ACHN (cell line): ENCODE measurements at regions not wholly inside any gene's neighbourhood (a gene's known extent, or its start where the extent isn't known, plus 50 kb on each side); places are given as distances from the start of the nearest gene placed in this dataset.
"Not testable (repeated sequence)": the region's sequence is repeated elsewhere in the genome, so short reads cannot be mapped to it uniquely, and the experiment has no call there.

ENCODE experiments used
- DNase-seq: peaks from one replicate; pipeline ENCODE4 v3.0.0-alpha.2; 2015
- in situ Hi-C: cut with HindIII; loops from 2 replicates; pipeline ENCODE4 v1.10.0; 2017; ENCODE audit warnings: low sequenced_read_pairs, low pct_ligation_motif_present, low pct_unique_long_range_greater_than_20kb

DNA sequence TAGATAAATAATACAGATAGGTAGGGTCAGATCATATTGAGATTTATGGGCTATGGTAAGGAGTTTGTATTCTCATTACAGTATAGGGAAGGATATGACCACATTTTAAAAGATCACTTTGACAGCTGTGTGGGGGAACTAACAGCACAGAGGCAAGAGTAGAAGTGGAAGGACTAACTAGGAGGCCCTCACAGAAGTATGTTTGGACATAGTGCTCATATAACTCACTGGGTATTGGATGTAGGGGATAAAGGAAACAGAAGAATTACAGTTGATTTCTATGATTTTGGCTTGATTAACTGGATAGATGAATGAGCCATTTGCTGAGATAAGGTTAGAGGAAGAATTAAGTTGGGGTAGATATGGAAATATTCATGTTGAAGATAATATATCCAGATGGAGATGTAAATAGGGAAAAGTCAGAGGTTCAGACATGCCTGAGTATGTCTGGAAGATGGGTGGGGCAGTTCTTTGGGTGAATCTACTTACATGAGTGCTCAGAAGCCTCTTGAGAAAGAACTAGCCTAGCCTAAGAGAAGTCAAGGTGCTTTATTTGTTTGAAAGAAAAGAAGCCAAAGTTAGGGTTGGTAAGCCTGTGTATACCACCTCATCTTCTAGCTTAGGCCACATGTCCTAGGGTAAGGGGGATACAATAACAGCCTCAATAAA lies 133.4 kb downstream of the NDFIP2 start:
- no peak for DNase-seq
- in situ Hi-C loops, result no loop called here

DNA sequence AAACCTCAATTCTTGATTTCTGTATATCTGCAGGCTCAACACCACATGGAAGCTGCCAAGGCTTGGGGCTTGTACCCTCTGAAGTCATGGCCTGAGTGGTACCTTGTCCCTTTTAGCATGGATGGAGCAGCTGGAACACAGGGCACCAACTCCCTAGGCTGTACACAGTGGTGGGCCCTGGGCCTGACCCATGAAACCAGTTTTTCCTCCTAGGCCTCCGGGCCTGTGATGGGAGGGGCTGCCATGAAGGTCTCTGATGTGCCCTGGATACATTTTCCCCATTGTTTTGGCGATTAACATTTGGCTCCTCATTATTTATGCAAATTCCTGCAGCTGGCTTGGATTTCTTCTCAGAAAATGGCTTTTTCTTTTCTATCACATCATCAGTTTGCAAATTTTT lies 131.6 kb downstream of the NDFIP2 start:
- in situ Hi-C loops, result no loop called here
- DNase-seq, result no peak

DNA sequence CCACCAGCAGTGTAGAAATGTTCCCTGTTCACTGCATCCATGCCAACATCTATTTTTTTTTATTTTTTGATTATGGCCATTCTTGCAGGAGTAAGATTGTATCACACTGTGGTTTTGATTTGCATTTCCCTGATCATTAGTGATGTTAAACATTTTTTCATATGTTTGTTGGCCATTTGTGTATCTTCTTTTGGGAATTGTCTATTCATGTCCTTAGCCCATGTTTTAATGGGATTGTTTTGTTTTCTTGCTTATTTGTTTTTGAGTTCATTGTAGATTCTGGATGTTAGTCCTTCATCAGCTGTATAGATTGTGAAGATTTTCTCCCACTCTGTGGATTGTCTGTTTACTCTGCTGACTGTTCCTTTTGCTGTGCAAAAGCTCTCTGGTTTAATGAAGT lies 126.9 kb downstream of the NDFIP2 start:
- DNase-seq, in situ Hi-C loops: not testable (repeated sequence)
